Testis (tissue), 2 donors: ENCODE measurements at regions not wholly inside any gene's neighbourhood (a gene's known extent, or its start where the extent isn't known, plus 50 kb on each side); places are given as distances from the start of the nearest gene placed in this dataset.

Experiments used
- CTCF ChIP-seq, 3 experiments: fragments of 450-650 bp in 2 of 3; fragments of 200-600 bp in 1 of 3; sonication (generic) in 1 of 3; IDR thresholded peaks; one replicate each; pipeline ENCODE4 v1.5.1; 2016 to 2019; ENCODE audit warnings: antibody characterized with exemption in 3 of 3, mild to moderate bottlenecking in 2 of 3, moderate library complexity in 1 of 3
- POLR2A ChIP-seq: fragments of 450-650 bp; IDR thresholded peaks from one replicate; pipeline ENCODE4 v1.6.1; 2017; ENCODE audit warnings: antibody characterized with exemption, mild to moderate bottlenecking, moderate library complexity

GRCh38 chr10:88089498-88089897, 226.1 kb downstream of the PTEN start:
- no peak for TF ChIP-seq CTCF (IDR thresholded peaks at IDR 0.05)
- no peak for TF ChIP-seq POLR2A
